ENCODE measurements at regions not wholly inside any gene's neighbourhood (a gene's known extent, or its start where the extent isn't known, plus 50 kb on each side); places are given as distances from the start of the nearest gene placed in this dataset.

GRCh38 chr4:44961001-44961755 lies 234.8 kb upstream of the GNPDA2 start:
- H3K4me3 ChIP-seq (ENCODE audit: low read depth, low read length), result no peak overlapping the region
- no peak for TF ChIP-seq CTCF (IDR thresholded peaks at IDR 0.05; ENCODE audit: insufficient read depth, low read depth, low read length)
- no peak for DNase-seq (ENCODE audit: low read depth)

DNA sequence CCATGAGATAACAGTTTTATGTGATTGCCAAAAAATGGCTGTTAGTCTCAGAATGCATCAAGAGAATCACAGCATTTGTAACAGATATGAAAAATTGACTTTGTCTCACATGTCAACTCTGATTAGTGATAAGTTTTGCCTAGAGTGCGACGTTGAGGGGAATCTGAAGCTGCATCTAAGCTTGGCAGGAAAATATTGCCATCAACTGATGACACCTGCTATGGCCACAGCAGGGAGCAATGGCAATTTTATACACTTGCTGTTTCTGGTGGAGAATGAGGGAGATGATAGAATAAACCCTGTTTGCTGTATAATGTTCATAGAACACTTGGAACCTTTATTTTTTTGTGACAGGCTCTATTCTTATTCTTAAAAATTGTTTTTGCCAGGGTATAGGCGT lies 205.4 kb upstream of the GNPDA2 start:
- no peak for DNase-seq (ENCODE audit: low read depth)
- TF ChIP-seq CTCF (IDR thresholded peaks at IDR 0.05; ENCODE audit: insufficient read depth, low read depth, low read length), result no peak
- H3K4me3 ChIP-seq (ENCODE audit: low read depth, low read length), result no peak overlapping the region

- DNase-seq (ENCODE audit: low read depth), result no peak
- H3K4me3 ChIP-seq (ENCODE audit: low read depth, low read length), result no peak overlapping the region
- no peak for TF ChIP-seq CTCF (IDR thresholded peaks at IDR 0.05; ENCODE audit: insufficient read depth, low read depth, low read length)
These were observed 202.4 kb upstream of the GNPDA2 start for GRCh38 chr4:44928785-44929184.

- no peak overlapping the region for H3K4me3 ChIP-seq (ENCODE audit: low read depth, low read length)
- TF ChIP-seq CTCF (IDR thresholded peaks at IDR 0.05; ENCODE audit: insufficient read depth, low read depth, low read length), result peak; percentile 16
- peak; percentile 11 for DNase-seq (ENCODE audit: low read depth)
These were observed 201.3 kb upstream of the GNPDA2 start for GRCh38 chr4:44927399-44928380.

- peak overlapping the region; percentile 24 for H3K4me3 ChIP-seq (ENCODE audit: low read depth, low read length)
- DNase-seq (ENCODE audit: low read depth), result peak; percentile 27
- TF ChIP-seq CTCF (IDR thresholded peaks at IDR 0.05; ENCODE audit: insufficient read depth, low read depth, low read length), result no peak
These were observed 190.1 kb upstream of the GNPDA2 start for GRCh38 chr4:44916411-44916810.

GRCh38 chr4:44914748-44915147 lies 188.4 kb upstream of the GNPDA2 start:
- no peak for TF ChIP-seq CTCF (IDR thresholded peaks at IDR 0.05; ENCODE audit: insufficient read depth, low read depth, low read length)
- DNase-seq (ENCODE audit: low read depth), result no peak
- H3K4me3 ChIP-seq (ENCODE audit: low read depth, low read length), result no peak overlapping the region

All from fibroblast of villous mesenchyme (primary cell).